IMR-90 (cell line): ENCODE measurements at regions not wholly inside any gene's neighbourhood (a gene's known extent, or its start where the extent isn't known, plus 50 kb on each side); places are given as distances from the start of the nearest gene placed in this dataset.

Source experiments
- CTCF ChIP-seq: conservative IDR thresholded peaks from 2 replicates; pipeline ENCODE4 v1.5.1; 2012; ENCODE audit warnings: mild to moderate bottlenecking, low read depth, low read length, improper control_type of control experiment
- MAFK ChIP-seq: IDR thresholded peaks from 2 replicates; pipeline ENCODE4 v1.6.1; 2012; ENCODE audit warnings: low read depth, low read length, improper control_type of control experiment
- MAZ ChIP-seq: IDR thresholded peaks from 2 replicates; pipeline ENCODE4 v1.6.1; 2012; ENCODE audit warnings: low read depth, mild to moderate bottlenecking, low read length, improper control_type of control experiment, moderate library complexity, borderline replicate concordance
- MXI1 ChIP-seq: IDR thresholded peaks from 2 replicates; pipeline ENCODE4 v1.6.1; 2012; ENCODE audit warnings: low read depth, mild to moderate bottlenecking, low read length, moderate library complexity, borderline replicate concordance
- POLR2A ChIP-seq: IDR thresholded peaks from 2 replicates; pipeline ENCODE4 v1.6.1; 2012; ENCODE audit warnings: mild to moderate bottlenecking, low read depth, low read length
- RAD21 ChIP-seq: IDR thresholded peaks from 2 replicates; pipeline ENCODE4 v1.6.1; 2012; ENCODE audit warnings: low read length, improper control_type of control experiment
- RFX5 ChIP-seq: IDR thresholded peaks from 2 replicates; pipeline ENCODE4 v1.8.0; 2012; ENCODE audit warnings: low read depth, mild to moderate bottlenecking, low read length, moderate library complexity
- SMC3 ChIP-seq: fragments of 150-350 bp; IDR thresholded peaks from 2 replicates; pipeline ENCODE4 v1.6.1; 2016; ENCODE audit warnings: low read depth, mild to moderate bottlenecking, antibody characterized with exemption, low read length, moderate library complexity

GRCh38 chr20:25750220-25750764 is 53.6 kb upstream of the ZNF337 start:
- TF ChIP-seq CTCF = no peak
- no peak for TF ChIP-seq POLR2A
- no peak for TF ChIP-seq MXI1
- no peak for TF ChIP-seq MAZ
- no peak for TF ChIP-seq RFX5
- TF ChIP-seq SMC3 = no peak
- TF ChIP-seq MAFK = no peak
- no peak for TF ChIP-seq RAD21
